Body of pancreas (tissue), 4 donors: ENCODE measurements at regions not wholly inside any gene's neighbourhood (a gene's known extent, or its start where the extent isn't known, plus 50 kb on each side); places are given as distances from the start of the nearest gene placed in this dataset.

Source experiments
- ATAC-seq: fragments of 150-250 bp; one replicate; pipeline ENCODE4 v1.9.1; 2016
- DNase-seq, 4 donors: peaks; one replicate each; pipeline ENCODE4 v3.0.0-alpha.2; 2019
- H3K27ac ChIP-seq, 4 donors: fragments of 200-600 bp; sonication (generic); 1 replicate in 3 of 4; 2 replicates in 1 of 4; pipeline versions ENCODE4 v1.5.1 to v1.6.1; 2016 to 2019; ENCODE audit warnings: mild to moderate bottlenecking in 1 of 4, mixed read lengths in 1 of 4, moderate library complexity in 1 of 4
- H3K27me3 ChIP-seq, 2 donors: fragments of 200-600 bp; sonication (generic); one replicate each; pipeline ENCODE4 v1.6.0; 2016; ENCODE audit warnings: mild to moderate bottlenecking in 1 of 2
- H3K36me3 ChIP-seq, 2 donors: fragments of 200-600 bp; sonication (generic); replicated peaks in 1 of 2; 2 replicates each; pipeline ENCODE4 v1.5.1; 2016; ENCODE audit warnings: low read depth in 2 of 2; ENCODE audit not compliant: insufficient read depth in 1 of 2
- H3K4me1 ChIP-seq: fragments of 200-600 bp; sonication (generic); one replicate; pipeline ENCODE4 v1.6.0; 2016
- H3K4me3 ChIP-seq, 2 donors: fragments of 200-600 bp; sonication (generic); 1 replicate in 1 of 2; 2 replicates in 1 of 2; pipeline ENCODE4 v1.5.1; 2016 to 2019
- H3K9me3 ChIP-seq, 3 donors: fragments of 200-600 bp; sonication (generic); 1 replicate in 2 of 3; 2 replicates in 1 of 3; pipeline ENCODE4 v1.5.1; 2016
- CTCF ChIP-seq, 7 experiments: fragments of 450-650 bp in 4 of 7; fragments of 200-600 bp in 3 of 7; sonication (generic) in 3 of 7; IDR thresholded peaks; one replicate each; pipeline ENCODE4 v1.5.1; 2016 to 2019; ENCODE audit warnings: antibody characterized with exemption in 7 of 7
- POLR2A ChIP-seq, 3 donors: fragments of 450-650 bp; IDR thresholded peaks; one replicate each; pipeline ENCODE4 v1.6.1; 2016; ENCODE audit warnings: antibody characterized with exemption in 3 of 3, mild to moderate bottlenecking in 2 of 3
- WGBS, 2 donors: methylation state at CpG; one replicate each; pipeline ENCODE4 v1.1.5; 2017; 5-methylcytosine and 5-hydroxymethylcytosine counted together
- intact Hi-C: fragments of 100-400 bp; cut with DNase I; formaldehyde crosslinking; loops from one replicate; pipeline ENCODE4 v1.15.1; 2023

- intact Hi-C loops = no loop called here
- DNase-seq = no peak
- no peak for ATAC-seq
- no peaks in the 10 kb centered on the region for H3K27me3 ChIP-seq
- no peak for TF ChIP-seq CTCF (IDR thresholded peaks at IDR 0.05)
- TF ChIP-seq POLR2A (IDR thresholded peaks at IDR 0.05) = no peak
- H3K36me3 ChIP-seq = no peaks in the 10 kb centered on the region
- no peak overlapping the region for H3K27ac ChIP-seq
- H3K4me1 ChIP-seq = no peaks in the 10 kb centered on the region
- H3K9me3 ChIP-seq = no peaks in the 10 kb centered on the region
- no peak overlapping the region for H3K4me3 ChIP-seq
- 83 to 94% methylated on average over 8 to 9 of the region's 9 CpGs for whole genome bisulfite sequencing, 2 donors
Measured at GRCh38 chr5:97405941-97406340, 222.9 kb upstream of the RIOK2 start.

GRCh38 chr5:97406946-97407676 is 224.1 kb upstream of the RIOK2 start:
- Histone ChIP-seq H3K9me3 (no peaks in the 10 kb centered on the region), H3K4me3 (no peak overlapping the region), H3K4me1 (no peaks in the 10 kb centered on the region), H3K27ac (no peak overlapping the region), H3K36me3 (no peaks in the 10 kb centered on the region), H3K27me3 (no peaks in the 10 kb centered on the region)
- intact Hi-C loops = no loop called here
- 88 to 95% methylated on average over 8 to 39 of the region's 42 CpGs for WGBS, 2 donors
- DNase-seq (no peak), ATAC-seq (no peak)
- TF ChIP-seq POLR2A (IDR thresholded peaks at IDR 0.05) (no peak), CTCF (IDR thresholded peaks at IDR 0.05) (no peak)

- intact Hi-C loops = no loop called here
- no peaks in the 10 kb centered on the region for H3K9me3 ChIP-seq
- no peak for DNase-seq
- H3K4me1 ChIP-seq = no peaks in the 10 kb centered on the region
- no peak for ATAC-seq
- H3K27me3 ChIP-seq = no peaks in the 10 kb centered on the region
- no peak overlapping the region for H3K27ac ChIP-seq
- no peaks in the 10 kb centered on the region for H3K36me3 ChIP-seq
- TF ChIP-seq POLR2A (IDR thresholded peaks at IDR 0.05) (no peak), CTCF (IDR thresholded peaks at IDR 0.05) (no peak)
- no peak overlapping the region for H3K4me3 ChIP-seq
- WGBS, 2 donors = 67 to 74% methylated on average over 4 to 9 of the region's 9 CpGs
Measured at GRCh38 chr5:97408331-97408730, 225.3 kb upstream of the RIOK2 start.

- Histone ChIP-seq H3K27ac (no peak overlapping the region), H3K4me1 (no peaks in the 10 kb centered on the region), H3K4me3 (no peak overlapping the region), H3K27me3 (no peaks in the 10 kb centered on the region), H3K36me3 (no peaks in the 10 kb centered on the region), H3K9me3 (no peaks in the 10 kb centered on the region)
- no peak for DNase-seq
- ATAC-seq = no peak
- WGBS, 2 donors = 72 to 82% methylated on average over 2 of the region's 2 CpGs
- intact Hi-C loops = no loop called here
- TF ChIP-seq CTCF (IDR thresholded peaks at IDR 0.05) (no peak), POLR2A (IDR thresholded peaks at IDR 0.05) (no peak)
Measured at GRCh38 chr5:97412959-97413358, 229.9 kb upstream of the RIOK2 start.

GRCh38 chr5:97417986-97418385 is 234.9 kb upstream of the RIOK2 start:
- H3K4me3 ChIP-seq = no peak overlapping the region
- H3K36me3 ChIP-seq = no peaks in the 10 kb centered on the region
- H3K4me1 ChIP-seq = no peaks in the 10 kb centered on the region
- intact Hi-C loops = no loop called here
- H3K27ac ChIP-seq = no peak overlapping the region
- DNase-seq (no peak), ATAC-seq (no peak)
- TF ChIP-seq POLR2A (IDR thresholded peaks at IDR 0.05) (no peak), CTCF (IDR thresholded peaks at IDR 0.05) (no peak)
- no peaks in the 10 kb centered on the region for H3K27me3 ChIP-seq
- no peaks in the 10 kb centered on the region for H3K9me3 ChIP-seq
